Hematopoietic multipotent progenitor cell treated with erythropoietin and hydrocortisone succinate and interleukin-3 and kit ligand, for 15 days (in vitro differentiated cells): ENCODE measurements at regions not wholly inside any gene's neighbourhood (a gene's known extent, or its start where the extent isn't known, plus 50 kb on each side); places are given as distances from the start of the nearest gene placed in this dataset.

Experiments
- DNase-seq: peaks from one replicate; pipeline ENCODE4 v3.0.0-alpha.2; 2015; ENCODE audit warnings: low spot score

DNA sequence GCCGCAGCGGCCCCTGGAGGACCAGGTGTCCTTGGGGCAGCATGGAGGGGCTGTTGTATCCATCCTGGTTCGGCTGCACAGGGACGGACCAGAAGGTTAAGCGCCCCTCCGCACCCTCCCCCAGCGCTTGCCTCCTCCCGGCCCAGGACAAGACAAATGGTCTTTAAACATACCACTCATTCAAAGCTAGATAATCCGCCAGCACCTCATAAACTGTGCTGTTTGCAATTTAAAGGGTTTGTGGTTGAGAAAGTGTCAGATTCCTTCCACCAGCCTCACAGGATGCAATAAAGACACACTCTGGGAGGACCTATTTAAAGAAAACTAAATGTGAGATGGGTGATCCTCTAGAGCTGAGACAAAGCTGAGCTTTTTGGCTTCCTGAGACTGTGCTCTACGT, 426.2 kb upstream of the EEF2KMT start:
- DNase-seq = no peak

DNA sequence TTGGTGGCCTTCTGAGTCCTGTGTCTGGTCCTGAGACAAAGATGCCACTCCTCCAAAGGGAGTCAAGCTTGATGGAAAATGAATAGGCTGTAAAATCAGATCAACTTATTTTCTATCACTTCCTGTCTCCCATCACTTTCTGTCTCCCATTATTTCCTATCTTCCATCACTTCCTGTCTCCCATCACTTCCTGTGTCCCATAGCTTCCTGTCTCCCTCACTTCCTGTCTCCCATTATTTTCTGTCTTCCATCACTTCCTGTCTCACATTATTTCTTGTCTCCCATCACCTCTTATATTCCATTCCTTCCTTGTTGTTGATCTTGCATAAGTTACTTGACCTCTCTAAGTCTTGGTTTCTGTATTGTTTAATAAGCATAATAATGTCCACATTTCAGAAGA, 418.5 kb upstream of the EEF2KMT start:
- DNase-seq = no peak

DNA sequence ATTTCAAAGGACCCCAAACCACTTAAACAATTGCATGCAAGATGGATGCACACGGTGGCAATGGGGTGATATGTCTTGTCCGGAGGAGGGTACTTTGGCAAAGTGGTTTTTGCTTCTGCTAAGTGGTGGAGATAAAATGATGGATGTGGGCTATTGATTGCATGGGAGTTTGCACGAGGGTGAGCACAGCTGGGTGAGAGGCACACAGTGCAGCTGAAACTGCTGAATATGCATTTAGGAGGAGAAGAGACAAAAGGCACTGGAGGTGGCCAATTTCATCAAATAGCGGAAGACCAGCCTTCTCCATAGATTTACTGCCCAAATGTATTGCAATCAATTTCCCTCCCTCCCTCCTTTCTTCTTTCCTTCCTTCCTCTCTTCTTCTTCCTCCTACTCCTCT, 414.4 kb upstream of the EEF2KMT start:
- DNase-seq = no peak

DNA sequence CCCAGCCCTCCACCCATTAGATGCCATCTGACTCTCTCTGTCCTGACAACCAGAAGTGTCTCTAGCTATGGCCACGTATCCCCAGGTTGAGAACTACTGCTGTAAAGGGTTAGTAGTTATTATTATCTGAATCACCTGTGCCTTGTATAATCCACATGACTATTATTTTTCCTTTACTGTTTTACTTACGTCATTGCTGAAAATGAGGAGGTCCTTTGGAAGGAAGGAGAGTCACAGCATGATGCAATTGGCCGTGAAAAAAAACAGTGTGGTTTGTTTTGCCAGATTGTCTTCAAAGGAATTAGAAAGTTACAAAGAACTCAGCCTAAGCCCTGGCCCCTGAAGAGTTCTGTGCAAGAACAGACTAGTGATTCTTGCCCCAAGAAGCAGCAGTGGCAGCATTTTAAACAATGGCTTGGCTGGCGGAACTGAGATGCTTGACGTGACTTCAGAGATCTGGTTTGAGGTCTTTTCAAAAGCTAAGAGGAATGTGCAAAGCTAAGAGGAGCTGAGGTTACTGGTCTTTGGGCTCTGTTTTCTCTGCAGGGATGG, 413.3 kb upstream of the EEF2KMT start:
- no peak for DNase-seq

DNA sequence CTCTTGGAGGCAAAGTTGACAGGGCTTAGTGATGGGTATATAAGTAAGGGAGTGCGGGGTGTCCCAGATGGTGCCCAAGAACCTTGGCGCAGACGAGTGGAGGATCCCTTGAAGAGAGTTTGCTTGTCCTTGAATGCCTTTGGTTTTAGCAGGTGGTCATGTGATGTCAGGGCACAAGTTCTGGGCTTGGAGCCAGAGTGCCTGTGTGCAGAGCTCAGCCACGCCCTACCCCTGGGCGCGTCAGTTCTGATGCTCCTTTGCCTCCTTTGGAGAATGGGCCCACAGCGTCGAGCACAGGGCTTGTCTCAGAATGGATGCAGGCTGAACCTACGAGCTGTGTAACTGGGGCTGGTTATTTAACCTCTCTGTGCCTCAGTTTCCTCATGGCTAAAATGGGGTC, 412.2 kb upstream of the EEF2KMT start:
- DNase-seq = peak; percentile 9

DNA sequence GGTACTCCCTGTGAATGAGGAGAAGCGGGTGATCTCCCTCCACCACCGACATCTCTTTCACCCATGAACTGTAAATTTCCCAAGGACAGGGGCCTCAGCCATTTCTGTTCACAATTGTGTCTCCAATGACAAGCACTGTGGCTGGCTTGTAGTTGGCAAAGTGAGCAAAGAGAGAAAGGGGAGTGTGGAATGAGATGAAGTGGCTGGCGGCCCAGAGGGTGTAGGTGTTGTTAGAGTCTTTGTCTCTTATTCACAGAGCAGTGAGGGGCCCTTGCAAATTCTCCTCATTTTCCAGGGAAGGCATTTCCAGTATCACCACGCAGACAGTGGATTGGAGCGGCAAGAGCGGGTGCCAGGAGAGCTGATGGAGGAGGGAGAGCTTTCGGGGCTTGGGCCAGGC, 411.7 kb upstream of the EEF2KMT start:
- no peak for DNase-seq

DNA sequence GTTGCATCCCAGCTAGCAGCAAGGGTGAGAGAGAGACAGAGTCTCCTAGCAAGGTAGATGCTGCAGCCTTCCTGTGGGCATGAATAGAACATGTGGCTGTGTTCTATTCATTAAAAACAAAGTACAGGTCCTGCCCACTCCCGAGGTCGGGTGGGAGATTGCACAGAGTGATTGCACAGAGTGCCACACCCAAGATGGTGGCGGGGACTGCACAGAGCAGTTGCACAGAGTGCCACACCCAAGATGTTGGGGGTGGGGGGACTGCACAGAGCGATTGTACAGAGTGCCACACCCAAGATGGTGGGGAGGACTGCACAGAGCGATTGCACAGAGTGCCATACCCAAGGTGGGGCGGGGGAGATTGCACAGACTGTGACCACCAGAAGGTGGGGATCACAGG, 410.8 kb upstream of the EEF2KMT start:
- DNase-seq = no peak

DNA sequence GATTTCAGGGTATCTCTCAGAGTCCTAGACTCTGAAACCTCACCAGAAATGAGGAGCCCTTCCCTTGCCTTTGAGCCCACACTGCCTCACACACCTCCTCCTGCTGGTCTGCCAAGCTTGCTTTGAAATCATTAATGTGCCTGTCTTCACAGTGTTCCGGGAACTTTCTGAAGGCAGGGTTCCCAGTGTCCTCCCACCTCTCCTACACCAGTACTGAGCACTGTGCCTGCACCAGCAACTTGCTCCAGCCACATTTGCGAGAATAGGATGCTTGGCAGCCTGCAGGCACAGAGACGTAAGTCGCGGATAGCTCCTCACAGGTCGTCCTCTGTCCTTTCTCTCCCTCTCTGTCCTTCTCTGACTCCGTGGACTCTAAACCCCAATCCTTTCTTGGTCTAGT, 408.4 kb upstream of the EEF2KMT start:
- no peak for DNase-seq

DNA sequence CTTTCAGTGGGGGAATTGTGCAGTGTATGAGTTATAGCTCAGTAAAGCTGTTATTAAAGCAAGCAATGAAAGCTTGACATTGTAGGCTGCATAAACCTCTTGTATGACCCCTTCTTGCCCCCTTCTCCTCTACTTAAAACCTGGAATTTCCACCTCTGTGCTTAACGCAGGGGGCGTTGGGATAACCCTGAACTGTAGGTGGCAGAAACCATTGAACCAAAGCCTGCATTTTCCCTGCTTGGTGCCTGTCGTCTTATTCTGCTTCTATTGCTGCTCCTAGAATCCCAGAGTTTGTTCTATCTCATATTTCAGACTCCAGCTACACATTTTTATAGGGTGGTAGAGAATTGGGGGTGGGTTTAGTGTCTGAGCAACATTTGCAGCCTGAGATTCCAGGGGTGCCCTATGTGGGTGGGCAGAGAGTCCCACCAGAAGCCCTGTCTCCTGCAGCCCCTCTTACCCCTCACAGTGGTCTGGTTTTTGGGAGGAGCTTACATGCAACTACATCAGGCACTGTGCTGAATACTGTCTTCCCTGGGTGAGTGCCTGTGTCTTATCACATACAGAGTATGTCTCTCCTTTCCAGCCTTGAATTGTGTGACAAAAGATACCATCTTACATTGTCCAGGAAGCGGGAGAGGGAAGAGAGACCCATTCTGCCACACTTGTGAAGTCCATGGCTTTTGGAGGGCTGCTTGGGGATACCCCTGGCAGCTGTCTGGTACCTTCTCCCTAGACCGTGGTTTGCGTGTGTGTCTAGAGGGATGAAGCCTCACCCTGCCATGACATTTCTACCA, 407.7 kb upstream of the EEF2KMT start:
- DNase-seq = no peak

DNA sequence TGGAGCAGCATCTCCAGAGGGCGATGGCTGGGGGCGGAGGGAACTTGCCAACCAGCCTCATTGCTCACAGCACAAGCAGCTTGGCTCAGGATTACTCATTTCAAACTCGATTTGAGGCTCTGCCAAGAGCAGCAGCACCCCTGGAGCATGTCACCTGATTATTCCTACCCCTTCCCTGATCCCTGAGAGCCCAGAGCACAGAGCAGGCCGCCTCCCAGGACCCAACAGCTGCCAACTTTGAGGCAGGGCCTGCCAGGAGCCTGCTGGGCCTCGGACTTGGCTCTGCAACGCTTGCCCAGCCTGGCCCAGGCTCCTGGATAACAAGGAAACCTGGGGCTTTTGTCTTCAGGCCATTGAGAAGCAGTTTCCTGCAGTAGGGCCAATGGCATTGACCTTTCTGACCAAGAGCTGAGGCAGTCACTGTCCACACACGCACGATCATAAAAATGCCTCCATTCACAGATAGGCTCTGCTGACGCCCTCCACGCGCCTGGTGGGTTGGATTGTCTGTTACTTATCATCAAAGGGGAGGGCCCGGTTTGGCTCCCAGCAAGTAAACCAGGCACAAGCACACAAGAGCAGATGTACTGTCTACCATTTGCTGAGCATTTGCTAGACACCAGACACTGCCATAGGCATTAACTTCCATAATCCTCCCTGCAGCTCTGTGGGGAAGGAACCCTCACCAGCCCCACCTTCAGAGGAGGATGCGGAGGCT, 406.6 kb upstream of the EEF2KMT start:
- no peak for DNase-seq

DNA sequence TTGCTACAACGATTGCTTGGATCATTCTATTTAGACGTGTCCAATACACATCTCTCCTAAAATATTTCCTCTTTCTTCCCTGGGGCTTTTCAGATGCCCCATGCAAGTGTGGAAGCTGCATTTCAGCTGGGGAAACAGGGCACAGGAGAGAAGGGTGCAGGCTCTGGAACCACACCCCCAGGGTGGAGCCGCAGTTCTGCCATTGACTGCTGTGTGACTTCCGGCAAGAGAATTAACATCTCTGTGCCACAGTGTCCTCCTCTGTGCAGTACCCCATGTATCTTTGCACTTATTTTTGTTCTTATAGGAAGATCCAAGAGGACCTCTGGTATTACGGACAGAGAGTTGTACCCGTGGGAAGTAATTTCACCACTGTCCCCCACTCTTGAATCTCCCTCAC, 405.3 kb upstream of the EEF2KMT start:
- no peak for DNase-seq

DNA sequence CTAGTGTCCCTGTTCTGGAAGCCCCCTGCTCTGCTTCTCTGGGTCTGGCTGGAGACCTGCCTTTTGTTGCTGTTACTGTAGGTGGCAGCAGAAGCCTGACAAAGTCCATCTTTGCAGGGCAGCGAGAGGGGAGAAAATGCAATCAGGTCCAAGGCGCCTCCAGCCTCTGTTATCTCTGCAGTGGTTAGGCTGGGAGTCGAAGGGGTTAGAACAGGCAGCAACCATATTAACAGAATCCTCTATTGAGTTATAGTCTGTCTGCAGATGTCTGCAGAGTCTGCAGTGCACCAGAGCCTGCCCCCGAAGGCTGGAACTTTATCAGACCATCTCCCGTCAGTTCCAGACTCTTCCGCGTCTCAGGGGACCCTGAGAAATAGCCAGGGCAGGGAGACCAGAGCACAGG, 404.9 kb upstream of the EEF2KMT start:
- DNase-seq = no peak

DNA sequence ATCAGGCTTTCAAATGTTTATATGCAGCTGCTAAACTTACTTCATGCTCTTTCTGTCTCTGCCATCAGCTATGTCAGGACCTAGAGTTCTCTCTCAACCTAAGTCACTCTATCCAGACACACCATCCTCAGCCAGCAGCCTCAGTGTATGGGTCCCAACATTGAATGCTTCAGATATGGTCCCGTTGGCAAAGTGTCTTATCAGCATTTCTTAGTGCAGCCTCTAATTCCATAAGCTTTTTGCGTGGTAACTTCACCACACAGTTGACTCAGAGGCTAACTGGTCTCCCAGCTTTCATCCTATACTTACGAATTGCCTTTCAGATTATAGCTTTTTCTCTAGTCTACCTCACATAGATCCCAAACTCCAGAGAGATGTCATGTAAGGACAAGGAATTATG, 402.9 kb upstream of the EEF2KMT start:
- DNase-seq = no peak

DNA sequence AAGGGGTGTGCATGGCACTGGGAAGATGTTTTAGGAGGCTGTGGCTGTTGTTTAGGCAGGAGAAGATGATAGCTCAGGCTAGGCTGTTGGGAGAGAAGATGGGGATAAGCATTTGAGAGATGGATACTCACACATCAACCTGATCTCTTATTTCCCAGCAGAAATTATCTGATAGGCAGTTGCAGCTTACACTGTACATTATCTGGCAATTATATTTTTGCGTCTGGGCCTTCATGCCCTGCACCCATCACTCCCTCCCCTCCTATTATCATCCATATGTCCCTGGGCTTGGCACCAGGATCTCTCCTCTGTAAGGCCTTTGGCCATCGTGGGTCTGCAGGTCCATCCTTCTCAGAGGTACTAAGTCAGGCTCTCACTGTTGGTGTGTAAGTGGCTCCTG, 401.0 kb upstream of the EEF2KMT start:
- no peak for DNase-seq

DNA sequence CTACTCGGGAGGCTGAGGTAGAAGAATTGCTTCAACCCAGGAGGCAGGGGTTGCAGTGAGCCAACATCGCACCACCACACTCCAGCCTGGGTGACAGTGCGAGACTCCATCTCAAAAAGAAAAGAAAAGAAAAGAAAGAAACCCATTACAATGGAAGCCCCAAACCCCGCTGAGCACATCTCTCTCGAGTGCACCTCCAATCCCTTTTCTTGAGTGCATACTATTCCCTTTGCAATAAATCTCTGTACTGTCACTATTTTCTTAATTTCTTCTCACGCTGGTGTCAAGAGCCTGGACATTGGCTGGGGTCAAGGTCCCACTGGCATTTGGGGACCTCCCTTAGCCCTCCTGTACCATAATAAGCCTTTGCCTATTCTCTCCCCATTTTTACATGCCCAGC, 398.4 kb upstream of the EEF2KMT start:
- DNase-seq = no peak

DNA sequence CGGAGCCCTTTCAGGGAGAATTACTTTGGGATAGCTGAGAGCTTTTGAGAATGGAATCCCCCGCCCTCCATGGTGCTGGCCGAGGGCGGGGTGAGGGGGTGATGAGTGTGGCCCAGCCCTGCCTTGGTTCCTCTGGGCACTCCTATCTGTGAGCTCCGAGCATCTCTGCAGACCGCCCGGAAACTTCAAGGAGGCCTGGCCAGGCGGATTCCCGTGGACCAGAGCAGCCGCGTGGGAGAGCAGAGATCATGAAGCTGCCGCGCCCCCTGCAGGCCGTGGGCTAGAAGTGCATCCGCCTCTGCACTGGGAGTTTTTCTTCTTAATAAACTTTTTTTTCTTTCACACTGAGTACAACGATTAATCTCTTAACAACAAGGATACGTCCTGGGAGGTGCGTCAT, 392.9 kb upstream of the EEF2KMT start:
- peak; percentile 32 for DNase-seq

DNA sequence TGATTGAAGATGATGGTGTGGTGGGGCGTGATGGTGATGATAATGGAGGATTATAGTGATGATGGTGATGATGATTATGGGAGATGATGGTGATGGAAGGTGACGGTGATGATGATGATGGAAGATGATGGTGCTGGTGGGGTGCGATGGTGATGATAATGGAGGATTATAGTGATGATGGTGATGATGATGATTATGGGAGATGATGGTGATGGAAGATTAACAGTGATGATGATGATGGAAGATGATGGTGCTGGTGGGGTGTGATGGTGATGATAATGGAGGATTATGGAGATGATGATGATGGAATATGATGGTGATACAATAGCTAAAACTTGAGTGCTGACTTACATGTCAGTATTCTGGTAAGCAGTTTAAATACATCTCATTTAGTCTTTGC, 391.0 kb upstream of the EEF2KMT start:
- DNase-seq = no peak

DNA sequence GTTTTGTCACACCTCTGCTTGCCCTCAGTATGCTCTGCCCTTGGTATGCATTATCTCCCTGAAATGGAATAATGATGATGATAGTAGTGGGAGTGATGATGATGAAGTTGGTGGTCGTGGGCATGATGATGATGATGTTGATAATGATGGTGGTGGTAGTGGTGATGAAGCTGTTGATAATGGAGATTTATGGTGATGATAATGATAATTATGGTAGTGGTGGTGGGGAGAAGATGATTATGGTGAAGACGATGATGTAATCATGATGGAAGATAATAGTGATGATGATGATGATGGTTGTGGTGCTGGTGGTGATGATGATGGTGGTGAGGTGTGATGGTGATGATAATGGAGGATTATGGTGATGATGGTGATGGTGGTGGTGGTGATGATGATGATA, 390.1 kb upstream of the EEF2KMT start:
- DNase-seq = no peak

DNA sequence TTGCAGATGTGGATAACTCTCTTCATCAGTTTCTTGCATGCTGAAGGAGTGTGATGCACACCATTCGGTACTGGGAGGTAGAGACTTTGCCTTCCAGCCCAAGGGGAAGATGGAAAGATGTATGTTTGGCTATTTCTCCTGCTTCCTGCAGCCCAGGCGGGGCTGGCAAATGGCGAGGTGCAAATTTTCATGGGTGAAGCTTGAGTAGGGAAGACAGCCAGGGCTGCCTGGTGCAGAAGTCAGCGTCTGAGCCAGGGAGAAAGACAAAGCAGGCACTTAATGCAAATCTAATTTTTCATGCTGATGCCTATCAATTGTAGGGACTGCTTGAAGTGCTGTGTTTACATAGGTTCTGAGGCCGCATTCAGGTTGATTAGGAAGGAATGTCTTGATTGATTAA, 384.7 kb upstream of the EEF2KMT start:
- no peak for DNase-seq

DNA sequence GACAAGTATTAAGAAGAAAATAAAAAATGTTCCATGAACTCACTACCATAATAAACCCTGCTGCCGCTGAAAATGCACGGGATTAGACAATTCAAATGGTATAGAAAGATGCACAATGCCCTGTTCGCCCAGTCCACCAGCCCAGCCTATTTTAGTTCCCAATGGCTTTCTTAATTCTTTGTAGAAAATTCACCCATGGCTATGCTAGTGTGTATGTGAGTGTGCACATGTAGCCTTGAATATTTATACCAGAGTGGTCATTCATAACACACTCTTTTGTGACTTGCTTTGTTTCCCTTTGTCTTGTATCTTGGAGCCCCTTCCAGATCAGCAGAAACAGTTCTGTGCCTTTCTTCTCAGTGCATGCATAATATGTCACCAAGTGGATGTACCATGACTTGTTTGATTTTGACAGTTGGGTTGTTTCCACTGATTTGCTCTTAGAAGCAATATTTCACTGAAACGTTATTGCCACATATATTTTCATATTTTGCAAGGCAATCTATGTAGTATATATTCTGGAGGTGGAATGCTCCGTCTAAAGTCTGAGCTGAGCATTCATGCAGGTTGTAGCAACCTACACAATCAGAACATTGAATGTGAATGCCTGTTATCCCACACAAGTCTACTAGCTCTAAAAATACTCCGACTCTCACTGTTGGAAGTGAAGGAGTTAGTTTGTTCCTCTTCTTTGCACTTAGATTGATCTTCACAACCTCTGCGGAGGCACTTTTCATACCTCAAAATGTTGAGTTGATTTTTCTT, 383.0 kb upstream of the EEF2KMT start:
- no peak for DNase-seq

DNA sequence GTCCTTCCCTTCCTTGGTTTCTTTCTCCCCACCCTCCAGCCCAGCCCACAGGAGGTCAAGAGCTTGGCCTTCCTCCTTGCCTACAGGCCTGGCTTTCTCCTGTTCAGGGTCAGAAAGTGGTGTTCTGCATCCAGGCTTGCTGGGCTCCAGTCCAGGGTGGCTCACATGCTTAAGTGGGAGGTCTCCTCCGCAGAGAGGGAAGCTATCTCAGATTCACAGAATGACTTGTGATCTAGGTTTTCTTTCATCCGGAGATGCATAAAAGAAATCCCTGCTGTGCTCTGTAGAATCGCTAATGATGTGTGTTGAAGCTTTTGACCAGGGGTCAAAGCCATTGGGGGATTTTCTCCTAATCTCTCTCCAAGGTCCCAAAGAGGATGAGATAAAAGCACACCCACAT, 382.3 kb upstream of the EEF2KMT start:
- DNase-seq = no peak

DNA sequence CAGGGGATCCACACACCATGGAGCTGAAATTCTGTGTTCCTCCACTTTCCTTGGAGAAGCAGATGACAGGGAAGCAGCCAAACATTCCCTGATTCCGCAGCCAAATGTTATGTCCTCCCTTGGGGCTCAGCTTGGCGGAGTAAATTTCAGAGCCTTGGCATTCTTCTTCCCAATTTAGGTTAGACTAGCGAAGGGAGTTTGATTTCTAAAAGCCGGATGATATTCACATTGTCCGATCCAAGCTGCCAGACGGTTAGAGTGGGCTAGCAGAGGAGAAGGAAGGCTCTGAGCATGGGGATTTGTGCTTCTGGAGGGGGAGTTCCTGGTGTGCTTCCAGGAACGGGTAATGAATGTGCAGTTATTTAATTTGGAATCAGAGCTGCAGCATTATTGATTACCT, 380.4 kb upstream of the EEF2KMT start:
- DNase-seq = no peak

DNA sequence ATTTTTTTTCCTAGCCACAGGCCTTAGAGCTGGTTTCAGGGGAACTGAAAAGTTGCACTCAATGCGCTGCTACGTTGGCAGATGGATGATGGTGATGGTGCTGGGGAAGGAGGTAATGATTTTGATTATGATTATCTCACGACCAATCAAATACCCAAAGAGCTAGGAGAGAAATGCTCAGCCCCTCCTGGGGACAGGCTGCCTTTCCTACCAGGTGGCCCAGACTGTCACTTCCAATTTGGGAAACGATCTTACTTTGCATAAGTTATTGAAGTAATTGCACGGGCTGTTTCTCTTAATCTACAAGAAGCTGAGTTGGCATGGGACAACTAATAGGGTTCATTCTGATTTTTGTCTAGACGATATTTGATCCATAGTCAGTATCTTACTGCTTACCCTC, 379.7 kb upstream of the EEF2KMT start:
- no peak for DNase-seq
